Tibial artery (tissue), 4 donors: ENCODE measurements at regions not wholly inside any gene's neighbourhood (a gene's known extent, or its start where the extent isn't known, plus 50 kb on each side); places are given as distances from the start of the nearest gene placed in this dataset.
"Not testable (repeated sequence)": the region's sequence is repeated elsewhere in the genome, so short reads cannot be mapped to it uniquely, and the experiment has no call there.

Experiments used
- DNase-seq, 2 donors: peaks; one replicate each; pipeline ENCODE4 v3.0.0-alpha.2; 2019
- H3K27ac ChIP-seq, 2 donors: fragments of 200-600 bp; sonication (generic) in 1 of 2; 1 replicate in 1 of 2; 2 replicates in 1 of 2; pipeline ENCODE4 v1.5.1; 2018 to 2019; ENCODE audit warnings: mild to moderate bottlenecking in 1 of 2
- H3K27me3 ChIP-seq, 2 donors: fragments of 200-600 bp; sonication (generic) in 1 of 2; one replicate each; pipeline versions ENCODE4 v1.5.1 to v1.6.0; 2016 to 2019
- H3K36me3 ChIP-seq, 3 donors: fragments of 200-600 bp; sonication (generic) in 2 of 3; one replicate each; pipeline ENCODE4 v1.5.1; 2016 to 2019; ENCODE audit warnings: mild to moderate bottlenecking in 2 of 3
- H3K4me1 ChIP-seq, 4 donors: fragments of 200-600 bp; sonication (generic) in 2 of 4; 1 replicate in 3 of 4; 2 replicates in 1 of 4; pipeline ENCODE4 v1.5.1; 2016 to 2019
- H3K4me3 ChIP-seq, 2 donors: fragments of 200-600 bp; sonication (generic) in 1 of 2; 1 replicate in 1 of 2; 2 replicates in 1 of 2; pipeline ENCODE4 v1.5.1; 2018 to 2019; ENCODE audit warnings: mild to moderate bottlenecking in 2 of 2
- H3K9me3 ChIP-seq, 3 donors: fragments of 200-600 bp; sonication (generic) in 1 of 3; one replicate each; pipeline ENCODE4 v1.5.1; 2016 to 2019
- intact Hi-C: fragments of 100-400 bp; cut with DNase I; formaldehyde crosslinking; loops from one replicate; pipeline ENCODE4 v1.15.0; 2023; ENCODE audit warnings: low total_unique reads
- TF ChIP-seq, protein P1 (sequence below), 2 experiments: fragments of 200-600 bp in 1 of 2; fragments of 450-650 bp in 1 of 2; IDR thresholded peaks; one replicate each; pipeline ENCODE4 v1.5.1; 2017 to 2019; ENCODE audit warnings: antibody characterized with exemption in 2 of 2, mild to moderate bottlenecking in 1 of 2, moderate library complexity in 1 of 2

DNA sequence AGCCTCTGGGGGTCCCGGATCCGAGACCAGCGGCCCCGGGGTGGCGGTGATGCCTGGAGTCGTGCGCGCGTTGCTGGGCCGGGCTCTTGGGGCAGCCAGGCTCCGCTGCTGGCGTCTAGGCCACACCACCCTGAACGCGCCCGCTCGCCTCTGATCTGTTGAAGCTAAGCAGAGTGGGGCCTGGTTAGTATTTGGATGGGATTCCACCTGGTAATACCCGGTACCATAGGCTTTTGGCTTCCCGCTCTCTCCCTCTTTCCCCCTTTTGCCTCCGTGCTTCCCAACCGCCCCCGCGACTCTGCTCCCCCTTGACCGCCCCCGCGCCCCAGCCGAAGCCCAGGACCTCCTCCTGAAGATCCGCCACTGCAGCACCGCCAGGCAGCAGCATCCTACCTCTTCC is 1383.5 kb upstream of the DEFB115 start:
- Histone ChIP-seq H3K27ac (no peak overlapping the region), H3K9me3 (peaks cover 0 to 54% (median 6%) of the 10 kb centered on the region in 3 donors), H3K36me3 (no peaks in the 10 kb centered on the region), H3K27me3 (no peaks in the 10 kb centered on the region), H3K4me3 (no peak overlapping the region), H3K4me1 (no peaks in the 10 kb centered on the region)
- intact Hi-C loops = no loop called here
- DNase-seq = peak; percentile 47 to 78
- TF ChIP-seq, protein P1, sequence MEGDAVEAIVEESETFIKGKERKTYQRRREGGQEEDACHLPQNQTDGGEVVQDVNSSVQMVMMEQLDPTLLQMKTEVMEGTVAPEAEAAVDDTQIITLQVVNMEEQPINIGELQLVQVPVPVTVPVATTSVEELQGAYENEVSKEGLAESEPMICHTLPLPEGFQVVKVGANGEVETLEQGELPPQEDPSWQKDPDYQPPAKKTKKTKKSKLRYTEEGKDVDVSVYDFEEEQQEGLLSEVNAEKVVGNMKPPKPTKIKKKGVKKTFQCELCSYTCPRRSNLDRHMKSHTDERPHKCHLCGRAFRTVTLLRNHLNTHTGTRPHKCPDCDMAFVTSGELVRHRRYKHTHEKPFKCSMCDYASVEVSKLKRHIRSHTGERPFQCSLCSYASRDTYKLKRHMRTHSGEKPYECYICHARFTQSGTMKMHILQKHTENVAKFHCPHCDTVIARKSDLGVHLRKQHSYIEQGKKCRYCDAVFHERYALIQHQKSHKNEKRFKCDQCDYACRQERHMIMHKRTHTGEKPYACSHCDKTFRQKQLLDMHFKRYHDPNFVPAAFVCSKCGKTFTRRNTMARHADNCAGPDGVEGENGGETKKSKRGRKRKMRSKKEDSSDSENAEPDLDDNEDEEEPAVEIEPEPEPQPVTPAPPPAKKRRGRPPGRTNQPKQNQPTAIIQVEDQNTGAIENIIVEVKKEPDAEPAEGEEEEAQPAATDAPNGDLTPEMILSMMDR (IDR thresholded peaks at IDR 0.05) = no peak

DNA sequence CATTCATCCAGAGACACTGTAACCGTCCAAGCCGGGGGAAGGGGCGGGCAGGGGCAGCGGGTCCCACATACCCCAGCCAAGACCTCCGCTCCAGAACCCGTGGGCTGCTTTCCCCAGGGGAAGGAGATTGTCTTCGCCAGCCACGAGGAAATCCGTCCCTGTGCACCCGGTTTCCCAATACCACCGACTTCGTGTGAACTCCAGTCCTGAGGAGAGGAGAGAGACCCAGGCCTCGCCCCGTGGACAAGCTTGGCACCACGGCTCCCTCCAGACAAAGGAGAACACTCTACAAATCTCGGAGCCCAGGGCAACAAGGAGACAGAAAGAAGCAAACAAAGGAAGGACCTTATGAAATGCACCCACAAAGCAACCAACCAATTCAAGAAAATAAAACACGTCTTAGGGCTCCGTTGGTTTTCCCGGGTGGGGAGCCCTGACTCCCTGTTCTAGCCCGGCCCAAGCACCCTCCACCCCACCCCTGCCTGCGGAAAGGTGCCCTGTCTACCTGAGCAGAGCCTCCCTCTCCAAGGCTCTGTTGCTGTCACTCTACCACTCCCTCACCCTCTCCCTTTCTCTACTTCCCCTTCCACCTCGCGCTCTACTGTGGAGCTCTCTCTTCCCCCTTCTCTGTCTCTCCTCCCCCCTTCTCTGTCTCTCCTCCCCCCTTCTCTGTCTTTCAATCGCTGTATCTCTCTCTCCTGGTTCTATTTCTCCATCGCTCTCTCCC is 1382.8 kb upstream of the DEFB115 start:
- TF ChIP-seq, protein P1 (IDR thresholded peaks at IDR 0.05) = no peak
- intact Hi-C loops = no loop called here
- Histone ChIP-seq H3K36me3 (no peaks in the 10 kb centered on the region), H3K4me3 (no peak overlapping the region), H3K27ac (no peak overlapping the region), H3K4me1 (no peaks in the 10 kb centered on the region), H3K27me3 (no peaks in the 10 kb centered on the region), H3K9me3 (peaks cover 0 to 59% (median 8%) of the 10 kb centered on the region in 3 donors)
- DNase-seq = no peak

DNA sequence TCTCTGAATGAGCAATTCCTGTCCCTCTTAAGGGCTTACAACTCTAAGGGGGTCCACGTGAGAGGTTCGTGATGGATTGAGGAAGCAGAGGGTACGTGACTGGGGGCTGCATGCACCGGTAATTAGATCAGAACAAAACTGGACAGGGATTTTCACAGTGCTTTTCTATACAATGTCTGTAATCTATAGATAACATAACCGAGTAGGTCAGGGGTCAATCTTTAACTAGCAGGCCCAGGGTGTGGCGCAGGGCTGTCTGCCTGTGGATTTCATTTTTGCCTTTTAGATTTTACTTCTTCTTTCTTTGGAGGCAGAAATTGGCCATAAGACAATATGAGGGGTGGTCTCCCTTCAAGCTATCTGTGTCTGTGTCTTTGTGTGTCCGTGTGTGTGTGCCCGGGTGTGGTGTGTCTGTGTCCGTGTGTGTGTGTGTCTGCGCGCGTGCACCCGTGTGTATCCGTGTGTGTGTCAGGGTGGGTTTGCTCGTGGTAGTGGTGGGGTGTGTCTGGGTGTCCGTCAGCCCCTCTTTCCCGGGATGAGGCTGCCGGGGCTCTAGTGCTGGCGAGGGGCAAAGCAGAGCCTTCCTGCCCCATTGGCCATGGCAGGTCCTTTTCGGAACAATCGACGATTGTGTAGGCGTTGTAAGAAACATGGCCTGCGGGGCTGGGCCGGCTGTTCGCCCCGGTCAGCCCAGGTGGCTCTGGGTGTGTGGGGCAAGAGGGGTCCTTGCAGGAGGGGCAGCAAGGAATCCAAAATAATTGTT is 1382.0 kb upstream of the DEFB115 start:
- H3K36me3 ChIP-seq, H3K4me1 ChIP-seq, H3K4me3 ChIP-seq, intact Hi-C loops, H3K27me3 ChIP-seq, DNase-seq, H3K27ac ChIP-seq: not testable (repeated sequence)
- H3K9me3 ChIP-seq = peaks cover 0 to 65% (median 9%) of the 10 kb centered on the region in 3 donors

DNA sequence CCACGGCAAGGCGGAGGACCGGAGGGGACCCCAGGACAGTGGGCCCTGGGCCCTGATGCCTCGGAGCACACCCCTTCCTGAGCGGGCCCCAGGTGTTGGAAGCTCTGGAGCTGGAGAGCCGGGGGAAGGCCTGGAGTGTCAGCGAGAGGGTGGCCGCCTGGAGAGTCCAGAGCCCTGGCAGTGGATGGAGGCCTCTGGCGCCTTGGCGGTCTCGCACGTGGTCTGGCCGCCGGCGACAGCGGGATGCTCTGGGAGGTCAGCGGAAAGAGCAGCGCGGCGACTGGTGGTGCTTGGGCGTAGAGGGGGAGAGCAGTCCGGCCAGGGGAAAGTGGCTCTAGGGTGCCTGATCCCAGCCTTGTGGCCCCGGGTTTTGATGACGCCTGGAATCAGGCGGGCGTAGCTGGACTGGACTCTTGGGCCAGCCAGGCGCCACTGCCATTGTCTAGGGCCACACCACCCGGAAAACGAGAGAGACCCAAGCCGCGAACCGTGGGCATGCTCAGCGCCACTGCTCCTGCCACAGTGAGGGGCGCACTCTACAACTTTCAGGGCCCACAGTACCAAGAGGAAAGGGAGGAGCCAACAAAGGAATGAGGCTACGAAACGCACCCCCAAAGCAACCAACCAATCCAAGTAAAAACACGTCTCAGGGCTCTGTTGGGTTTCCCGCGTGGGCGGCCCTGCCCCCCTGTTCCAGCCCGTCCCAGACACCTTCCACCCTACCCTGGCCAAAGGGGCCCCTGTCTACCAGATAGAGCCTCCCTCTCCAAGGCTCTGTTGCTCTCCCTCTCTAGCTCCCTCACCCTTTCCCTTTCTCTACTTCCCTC is 1381.2 kb upstream of the DEFB115 start:
- H3K4me3 ChIP-seq, intact Hi-C loops, H3K36me3 ChIP-seq, H3K4me1 ChIP-seq, H3K27me3 ChIP-seq, DNase-seq, H3K27ac ChIP-seq: not testable (repeated sequence)
- H3K9me3 ChIP-seq = peaks cover 0 to 66% (median 9%) of the 10 kb centered on the region in 3 donors

DNA sequence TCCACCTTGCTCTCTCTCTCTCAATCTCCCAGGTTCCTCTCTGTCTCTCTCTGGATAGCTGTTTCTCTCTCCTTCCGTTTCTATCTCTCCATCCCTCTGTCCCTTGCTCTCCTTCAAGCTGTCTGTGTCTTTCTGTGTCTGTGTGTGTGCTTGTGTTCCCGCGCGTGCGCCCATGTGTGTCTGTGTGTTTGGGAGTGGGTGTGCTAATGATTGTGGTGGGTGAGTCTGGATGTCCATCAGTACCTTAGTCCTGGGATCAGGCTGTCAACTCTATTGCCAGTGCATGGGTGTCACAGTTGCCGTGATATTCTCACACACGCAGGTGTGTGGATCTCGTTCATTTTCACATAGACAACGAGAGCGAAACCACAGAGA is 1380.6 kb upstream of the DEFB115 start:
- no peak for DNase-seq
- no peaks in the 10 kb centered on the region for H3K4me1 ChIP-seq
- H3K4me3 ChIP-seq = no peak overlapping the region
- peaks cover 0 to 66% (median 9%) of the 10 kb centered on the region in 3 donors for H3K9me3 ChIP-seq
- TF ChIP-seq, protein P1 (IDR thresholded peaks at IDR 0.05) = no peak
- H3K36me3 ChIP-seq = no peaks in the 10 kb centered on the region
- no peaks in the 10 kb centered on the region for H3K27me3 ChIP-seq
- intact Hi-C loops = no loop called here
- no peak overlapping the region for H3K27ac ChIP-seq

DNA sequence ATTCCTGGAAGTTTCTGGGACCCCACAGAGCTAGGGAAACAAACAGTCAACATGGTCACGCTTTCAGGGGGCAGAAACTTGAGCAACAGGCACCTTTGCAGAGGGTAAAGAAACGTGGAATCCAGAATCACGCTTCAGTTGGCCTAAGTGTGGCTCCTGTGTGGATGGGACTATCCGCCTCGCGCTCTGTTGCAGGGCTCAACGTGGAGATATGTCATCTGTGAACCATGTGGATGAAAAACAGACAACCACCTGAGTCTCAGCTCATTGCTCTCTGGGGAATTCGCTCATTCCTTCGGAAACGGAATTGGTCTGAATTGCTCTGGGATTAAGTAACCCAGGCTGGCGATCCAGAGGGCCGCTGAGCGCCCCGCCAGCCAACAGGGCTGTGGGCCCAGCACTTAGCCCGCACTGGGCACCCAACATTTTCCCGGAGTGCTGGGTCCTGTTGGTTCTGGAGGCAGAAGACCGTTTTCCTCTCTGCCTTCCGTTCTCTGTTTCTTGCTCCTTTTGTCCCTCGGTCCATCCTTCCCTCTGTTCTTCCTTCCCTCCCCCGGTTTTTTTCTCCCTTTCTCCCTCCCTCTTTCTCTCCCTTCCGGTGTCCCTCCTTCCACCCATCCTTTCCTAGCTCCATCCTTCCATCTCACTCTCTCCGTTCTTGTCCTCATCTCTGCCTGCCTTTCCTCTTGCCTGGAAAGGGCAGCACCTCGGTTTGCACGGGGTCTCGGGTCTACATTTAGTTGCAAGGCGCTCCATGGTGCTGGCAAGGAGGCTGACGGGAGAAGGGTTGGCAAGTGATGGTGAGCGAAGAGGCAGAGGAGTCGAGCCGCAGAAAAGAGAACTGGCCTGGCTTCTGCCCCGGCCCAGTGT is 1379.8 kb upstream of the DEFB115 start:
- DNase-seq, intact Hi-C loops, H3K27me3 ChIP-seq, H3K27ac ChIP-seq, H3K36me3 ChIP-seq, H3K4me1 ChIP-seq: not testable (repeated sequence)
- Histone ChIP-seq H3K4me3 (peak overlapping the region in 1 of 2 donors; percentile 16), H3K9me3 (peaks cover 0 to 66% (median 9%) of the 10 kb centered on the region in 3 donors)
